ENCODE measurements at regions not wholly inside any gene's neighbourhood (a gene's known extent, or its start where the extent isn't known, plus 50 kb on each side); places are given as distances from the start of the nearest gene placed in this dataset.

- TF ChIP-seq CTCF (conservative IDR thresholded peaks at IDR 0.05; ENCODE audit: low read depth, low read length): no peak
- TF ChIP-seq EZH2phosphoT487 (IDR thresholded peaks at IDR 0.05; ENCODE audit: borderline replicate concordance, low read length): no peak
Measured at GRCh38 chr16:79798416-79799053, 198.0 kb upstream of the MAF start.

All from PC-3 (cell line).